ENCODE measurements at regions not wholly inside any gene's neighbourhood (a gene's known extent, or its start where the extent isn't known, plus 50 kb on each side); places are given as distances from the start of the nearest gene placed in this dataset.

DNA sequence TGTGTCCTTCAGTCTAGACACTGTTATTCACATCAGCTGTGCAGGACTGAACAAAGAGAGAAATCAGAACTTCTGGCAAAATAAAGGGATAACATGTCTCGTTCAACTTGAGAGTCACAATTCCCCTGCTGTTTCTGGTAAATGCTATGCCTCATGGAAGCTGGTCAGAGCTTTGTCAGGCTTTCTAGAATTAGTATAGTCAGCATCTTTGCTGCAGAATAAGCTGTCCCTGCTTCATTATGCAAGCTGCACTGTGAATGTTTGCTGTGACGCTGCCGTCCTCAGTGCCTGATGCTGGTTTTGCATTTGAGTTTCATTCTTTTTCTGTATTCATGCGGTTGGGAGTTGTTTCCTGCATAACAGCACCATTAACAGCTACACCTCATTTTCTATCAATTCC lies 96.4 kb upstream of the KCNJ6 start:
- Mint-ChIP-seq H3K9me3 (no peaks in the 10 kb centered on the region), H3K4me3 (no peak overlapping the region), H3K4me1 (ENCODE audit: low read depth) (no peaks in the 10 kb centered on the region), H3K27ac (no peak overlapping the region), H3K36me3 (ENCODE audit: low read depth) (no peaks in the 10 kb centered on the region), H3K27me3 (ENCODE audit: insufficient read depth) (no peaks in the 10 kb centered on the region)
- intact Hi-C loops (cut with micrococcal nuclease): no loop called here
- no peak for DNase-seq (ENCODE audit: low spot score)

DNA sequence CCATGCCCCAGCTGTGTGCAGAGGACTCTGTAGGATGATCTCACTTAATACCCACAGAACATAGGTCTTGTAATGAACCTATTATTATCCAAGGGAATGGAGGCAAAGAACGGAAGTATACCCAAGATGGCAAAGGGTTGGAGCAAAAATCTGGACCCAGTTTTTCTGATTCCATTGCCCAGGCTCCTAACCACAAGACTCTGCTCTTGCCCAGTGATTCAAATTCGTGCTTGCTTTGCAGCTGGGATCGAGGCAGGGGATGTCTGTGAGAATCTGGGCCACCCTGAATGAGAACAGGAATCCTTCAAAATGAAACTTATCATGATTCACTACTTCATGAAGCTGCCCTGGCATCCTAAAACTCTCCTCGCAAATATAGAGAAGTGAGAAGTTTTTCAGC lies 97.5 kb upstream of the KCNJ6 start:
- Mint-ChIP-seq H3K27me3 (ENCODE audit: insufficient read depth) (no peaks in the 10 kb centered on the region), H3K4me3 (no peak overlapping the region), H3K4me1 (ENCODE audit: low read depth) (no peaks in the 10 kb centered on the region), H3K27ac (no peak overlapping the region), H3K36me3 (ENCODE audit: low read depth) (no peaks in the 10 kb centered on the region), H3K9me3 (no peaks in the 10 kb centered on the region)
- intact Hi-C loops (cut with micrococcal nuclease): no loop called here
- no peak for DNase-seq (ENCODE audit: low spot score)

DNA sequence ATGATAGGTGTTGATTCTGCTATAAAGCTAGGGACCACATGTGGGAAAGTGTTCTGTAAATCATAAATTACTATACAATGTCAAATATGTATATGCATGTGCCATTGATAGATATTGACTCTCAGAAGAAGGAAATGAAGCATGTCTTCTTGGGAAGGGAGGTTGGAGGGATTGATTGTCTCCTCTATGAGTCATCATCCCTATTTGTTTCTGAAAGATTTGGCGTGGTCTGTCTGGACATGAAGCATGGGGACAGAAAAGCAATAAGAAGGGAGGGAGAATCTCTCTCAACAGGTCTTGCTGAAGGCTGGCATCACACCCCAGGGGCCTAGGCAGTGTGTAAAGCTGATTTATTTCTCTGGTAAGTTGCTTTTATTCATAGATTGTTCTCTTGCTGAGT lies 98.0 kb upstream of the KCNJ6 start:
- Mint-ChIP-seq H3K4me3 (no peak overlapping the region), H3K27me3 (ENCODE audit: insufficient read depth) (no peaks in the 10 kb centered on the region), H3K4me1 (ENCODE audit: low read depth) (no peaks in the 10 kb centered on the region), H3K27ac (no peak overlapping the region), H3K36me3 (ENCODE audit: low read depth) (no peaks in the 10 kb centered on the region), H3K9me3 (no peaks in the 10 kb centered on the region)
- intact Hi-C loops (cut with micrococcal nuclease): no loop called here
- no peak for DNase-seq (ENCODE audit: low spot score)

DNA sequence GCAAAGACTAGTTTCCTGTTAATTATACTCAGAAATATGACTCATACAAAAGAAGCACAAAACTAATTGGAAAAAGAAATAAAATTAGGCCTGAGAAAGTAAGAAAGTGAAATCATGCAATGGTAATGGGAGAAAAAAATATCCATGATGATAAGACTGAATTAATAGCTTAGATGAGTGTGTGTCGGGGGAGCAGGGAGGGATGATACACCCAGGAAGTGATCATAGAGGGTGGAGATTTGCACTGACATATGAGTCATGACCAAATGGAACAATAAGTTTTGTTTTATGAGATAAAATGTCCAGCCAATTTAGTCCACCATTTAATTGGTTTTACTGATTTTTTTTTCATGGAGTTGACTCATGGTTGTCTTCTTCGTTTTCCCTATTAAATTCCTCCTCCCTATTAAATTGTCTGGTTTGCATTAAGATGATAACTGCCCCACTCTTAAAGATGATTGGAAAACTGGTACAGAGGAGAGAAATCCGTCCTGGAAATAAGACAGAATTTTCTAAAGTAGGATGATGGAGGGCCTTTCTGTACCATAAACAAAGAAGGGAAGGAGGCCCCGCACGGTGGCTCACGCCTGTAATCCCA lies 111.7 kb upstream of the KCNJ6 start:
- Mint-ChIP-seq H3K4me3 (no peak overlapping the region), H3K27ac (no peak overlapping the region), H3K36me3 (ENCODE audit: low read depth) (no peaks in the 10 kb centered on the region), H3K27me3 (ENCODE audit: insufficient read depth) (peaks cover 3% of the 10 kb centered on the region), H3K4me1 (ENCODE audit: low read depth) (no peaks in the 10 kb centered on the region), H3K9me3 (no peaks in the 10 kb centered on the region)
- intact Hi-C loops (cut with micrococcal nuclease): no loop called here
- DNase-seq (ENCODE audit: low spot score): no peak

DNA sequence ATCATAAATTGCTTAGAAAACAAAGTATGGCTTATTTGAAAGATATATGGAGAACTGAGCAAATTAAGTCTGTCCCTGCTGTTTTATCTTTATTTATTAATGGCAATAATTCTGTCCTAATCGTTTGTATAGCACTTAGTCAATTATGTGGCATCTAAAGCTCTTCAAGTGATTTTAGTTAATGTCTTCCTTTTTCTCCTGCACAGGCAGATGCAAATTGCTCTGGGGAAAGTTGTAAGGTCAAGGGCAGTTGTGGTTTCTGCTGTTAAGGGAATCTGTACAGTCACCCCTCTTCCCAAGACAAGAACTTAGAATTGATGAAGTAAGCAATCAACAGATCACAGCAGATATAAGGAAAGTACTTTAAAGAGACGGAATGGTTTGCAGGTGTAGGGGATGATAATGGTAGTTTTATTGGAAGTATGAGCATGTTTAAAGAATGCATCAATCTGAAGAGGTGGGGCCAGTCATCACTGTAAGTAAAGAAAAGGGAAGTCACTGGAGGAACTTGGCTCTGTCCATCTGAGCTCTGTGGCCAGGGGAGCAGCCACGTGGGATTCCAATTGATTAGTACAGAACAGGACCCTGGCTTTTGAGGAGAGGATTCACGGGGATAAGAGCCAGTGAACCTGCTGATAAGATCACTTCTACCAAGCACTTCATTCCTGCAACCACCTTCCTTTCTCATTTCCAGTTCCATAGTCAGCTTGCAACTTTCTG lies 116.0 kb upstream of the KCNJ6 start:
- Mint-ChIP-seq H3K27ac (no peak overlapping the region), H3K9me3 (no peaks in the 10 kb centered on the region), H3K27me3 (ENCODE audit: insufficient read depth) (peaks cover 2% of the 10 kb centered on the region), H3K4me1 (ENCODE audit: low read depth) (no peaks in the 10 kb centered on the region), H3K4me3 (no peak overlapping the region), H3K36me3 (ENCODE audit: low read depth) (no peaks in the 10 kb centered on the region)
- intact Hi-C loops (cut with micrococcal nuclease): no loop called here
- DNase-seq (ENCODE audit: low spot score): no peak

DNA sequence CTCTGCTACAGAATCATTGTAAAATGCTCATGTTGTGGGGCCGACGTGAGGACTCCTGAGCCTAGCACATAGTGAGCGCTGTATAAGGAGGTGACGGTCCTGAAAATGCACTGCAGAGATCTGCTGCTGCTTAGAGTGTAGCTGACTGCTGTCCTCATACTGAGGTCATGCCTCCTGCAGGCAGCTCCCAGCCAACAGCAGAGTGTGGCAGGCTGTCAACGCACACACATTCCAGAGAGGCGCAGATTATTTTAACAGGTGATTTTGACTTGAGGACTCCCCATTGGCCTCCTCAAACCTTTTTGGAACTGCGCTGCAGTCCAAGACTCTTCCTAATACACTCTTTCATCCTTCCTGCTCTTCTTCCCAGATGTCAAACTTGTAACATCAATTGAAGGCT lies 119.8 kb upstream of the KCNJ6 start:
- intact Hi-C loops (cut with micrococcal nuclease): no loop called here

DNA sequence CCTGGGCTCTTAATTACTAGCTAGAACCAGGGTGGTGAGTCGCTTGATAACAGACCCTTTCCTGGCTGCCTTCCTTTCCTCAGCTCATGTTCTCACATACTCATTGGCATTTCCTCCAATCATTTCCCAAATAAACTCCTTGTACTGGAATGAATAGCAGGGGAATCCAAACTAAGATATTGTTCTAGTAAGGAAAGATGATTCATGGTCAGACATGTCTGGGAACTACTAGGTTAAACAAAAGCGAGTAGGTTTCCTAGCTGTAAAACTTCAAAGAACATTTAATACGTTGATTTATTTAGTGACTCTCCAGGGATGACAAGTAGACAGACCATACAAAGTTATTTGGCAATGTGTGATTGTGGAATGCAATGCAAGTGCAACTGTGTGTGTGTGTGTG lies 121.2 kb upstream of the KCNJ6 start:
- no peak overlapping the region for H3K4me3 Mint-ChIP-seq
- no peak overlapping the region for H3K27ac Mint-ChIP-seq
- H3K4me1 Mint-ChIP-seq (ENCODE audit: low read depth): no peaks in the 10 kb centered on the region
- H3K36me3 Mint-ChIP-seq (ENCODE audit: low read depth): no peaks in the 10 kb centered on the region
- H3K27me3 Mint-ChIP-seq (ENCODE audit: insufficient read depth): peaks cover 2% of the 10 kb centered on the region
- no peak for DNase-seq (ENCODE audit: low spot score)
- no peaks in the 10 kb centered on the region for H3K9me3 Mint-ChIP-seq
- intact Hi-C loops (cut with micrococcal nuclease): no loop called here

More for the DNA sequence above, 119.8 kb upstream of the KCNJ6 start:
- Mint-ChIP-seq H3K36me3 (ENCODE audit: low read depth) (no peaks in the 10 kb centered on the region), H3K4me1 (ENCODE audit: low read depth) (no peaks in the 10 kb centered on the region), H3K4me3 (no peak overlapping the region), H3K27ac (no peak overlapping the region), H3K9me3 (no peaks in the 10 kb centered on the region), H3K27me3 (ENCODE audit: insufficient read depth) (peaks cover 2% of the 10 kb centered on the region)
- no peak for DNase-seq (ENCODE audit: low spot score)

DNA sequence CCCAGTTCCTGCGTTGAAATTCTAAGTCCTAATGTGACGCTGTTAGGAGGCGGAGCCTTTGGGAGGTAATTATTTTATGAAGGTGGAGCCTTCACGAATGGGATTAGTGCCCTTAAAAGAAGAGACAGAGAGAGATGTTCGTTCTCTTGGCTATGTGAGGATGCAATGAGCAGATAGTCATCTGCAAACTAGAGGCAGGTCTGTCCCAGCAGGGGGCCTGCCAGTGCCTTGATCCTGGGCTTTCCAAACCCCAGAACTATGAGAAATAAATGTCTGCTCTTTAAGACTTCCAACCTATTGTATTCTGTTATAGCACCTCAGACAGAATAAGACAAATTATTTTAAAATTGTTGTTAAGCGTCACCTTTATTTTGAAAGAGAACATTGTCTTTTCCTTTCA lies 123.1 kb upstream of the KCNJ6 start:
- Mint-ChIP-seq H3K27me3 (ENCODE audit: insufficient read depth) (peaks cover 2% of the 10 kb centered on the region), H3K27ac (no peak overlapping the region), H3K4me1 (ENCODE audit: low read depth) (no peaks in the 10 kb centered on the region), H3K9me3 (no peaks in the 10 kb centered on the region), H3K36me3 (ENCODE audit: low read depth) (no peaks in the 10 kb centered on the region), H3K4me3 (no peak overlapping the region)
- intact Hi-C loops (cut with micrococcal nuclease): no loop called here
- DNase-seq (ENCODE audit: low spot score): no peak

DNA sequence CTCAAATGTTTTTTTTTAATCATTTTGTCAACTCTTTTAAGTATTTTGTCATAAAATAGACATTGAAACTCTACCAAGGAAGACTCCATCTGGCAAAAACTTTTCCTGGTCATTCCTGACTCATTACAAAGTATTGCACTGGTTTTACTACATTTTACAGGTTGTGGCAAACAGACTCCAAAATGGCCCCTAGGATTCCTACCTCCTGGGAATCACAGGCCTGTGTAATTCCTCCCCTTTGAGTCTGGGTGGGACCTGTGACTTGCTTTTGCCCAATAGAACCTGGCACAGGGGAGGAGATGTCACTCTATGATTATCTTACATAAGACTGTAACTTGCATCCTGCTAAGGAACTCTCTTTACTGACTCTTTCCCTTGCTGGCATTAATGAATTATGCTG lies 123.6 kb upstream of the KCNJ6 start:
- H3K9me3 Mint-ChIP-seq: no peaks in the 10 kb centered on the region
- no peak overlapping the region for H3K27ac Mint-ChIP-seq
- intact Hi-C loops (cut with micrococcal nuclease): no loop called here
- H3K36me3 Mint-ChIP-seq (ENCODE audit: low read depth): no peaks in the 10 kb centered on the region
- H3K4me3 Mint-ChIP-seq: no peak overlapping the region
- H3K27me3 Mint-ChIP-seq (ENCODE audit: insufficient read depth): peaks cover 2% of the 10 kb centered on the region
- H3K4me1 Mint-ChIP-seq (ENCODE audit: low read depth): no peaks in the 10 kb centered on the region
- DNase-seq (ENCODE audit: low spot score): no peak

DNA sequence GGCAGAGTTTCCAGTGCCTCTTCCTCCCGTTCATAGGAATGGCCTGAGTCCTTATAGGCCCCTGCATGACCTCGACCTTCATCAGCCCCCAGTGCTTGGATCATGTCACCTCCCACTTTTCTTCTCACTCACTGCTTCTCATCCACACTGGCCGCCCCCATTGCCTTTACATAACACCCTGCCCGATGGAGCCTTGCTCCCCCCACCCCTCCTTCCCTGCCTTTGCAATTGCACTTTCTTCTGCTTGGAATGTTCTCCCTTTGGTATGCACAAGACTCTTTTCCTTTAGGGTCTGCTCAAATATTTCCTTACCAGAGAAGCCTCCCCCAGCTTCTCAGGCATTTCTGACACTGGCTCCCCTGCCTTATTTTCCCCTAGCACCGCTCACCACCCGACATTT lies 125.2 kb upstream of the KCNJ6 start:
- Mint-ChIP-seq H3K27ac (no peak overlapping the region), H3K36me3 (ENCODE audit: low read depth) (no peaks in the 10 kb centered on the region), H3K4me1 (ENCODE audit: low read depth) (no peaks in the 10 kb centered on the region), H3K27me3 (ENCODE audit: insufficient read depth) (peaks cover 5% of the 10 kb centered on the region), H3K9me3 (no peaks in the 10 kb centered on the region), H3K4me3 (no peak overlapping the region)
- no peak for DNase-seq (ENCODE audit: low spot score)
- intact Hi-C loops (cut with micrococcal nuclease): no loop called here

DNA sequence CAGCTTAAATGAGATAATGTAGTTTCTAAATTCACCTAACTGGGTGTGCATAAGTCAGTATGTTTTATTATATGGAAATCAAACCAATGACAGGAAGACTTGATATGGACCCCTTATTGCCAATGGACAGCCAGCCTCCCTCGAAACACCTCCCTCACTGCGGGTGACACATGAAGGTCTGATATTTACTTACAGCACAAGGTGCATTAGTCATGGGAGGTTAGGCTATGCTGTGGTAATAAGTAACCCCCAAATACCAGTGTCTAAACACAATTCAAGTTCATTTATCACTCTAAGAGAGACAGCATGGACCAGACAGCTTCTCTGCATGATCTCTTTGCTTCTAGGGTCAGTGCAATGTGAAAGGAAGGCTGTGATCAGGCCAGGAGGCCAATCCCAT lies 126.0 kb upstream of the KCNJ6 start:
- H3K36me3 Mint-ChIP-seq (ENCODE audit: low read depth): no peaks in the 10 kb centered on the region
- H3K27me3 Mint-ChIP-seq (ENCODE audit: insufficient read depth): peaks cover 5% of the 10 kb centered on the region
- H3K9me3 Mint-ChIP-seq: no peaks in the 10 kb centered on the region
- intact Hi-C loops (cut with micrococcal nuclease): no loop called here
- H3K4me3 Mint-ChIP-seq: no peak overlapping the region
- DNase-seq (ENCODE audit: low spot score): no peak
- H3K27ac Mint-ChIP-seq: no peak overlapping the region
- H3K4me1 Mint-ChIP-seq (ENCODE audit: low read depth): no peaks in the 10 kb centered on the region

DNA sequence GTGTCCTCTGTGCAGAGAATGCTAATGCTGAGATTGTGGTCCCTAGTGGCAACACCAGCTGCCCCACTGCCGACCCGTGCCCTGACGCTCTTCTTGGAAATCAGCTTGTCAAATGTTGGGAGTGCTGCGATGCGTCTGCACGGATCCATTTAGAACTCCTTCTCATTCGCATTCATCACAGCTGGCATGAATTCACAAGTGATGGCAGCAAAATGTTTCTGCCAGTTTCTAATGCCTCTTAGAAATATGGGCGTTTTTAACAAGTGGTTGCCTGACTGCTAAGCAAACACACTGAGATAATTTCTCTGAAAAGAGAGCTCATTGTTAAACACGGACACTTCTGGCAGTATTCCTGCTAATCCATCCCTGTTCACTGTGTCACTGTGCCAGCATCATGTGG lies 131.9 kb upstream of the KCNJ6 start:
- no peaks in the 10 kb centered on the region for H3K4me1 Mint-ChIP-seq (ENCODE audit: low read depth)
- H3K36me3 Mint-ChIP-seq (ENCODE audit: low read depth): no peaks in the 10 kb centered on the region
- H3K9me3 Mint-ChIP-seq: no peaks in the 10 kb centered on the region
- H3K27me3 Mint-ChIP-seq (ENCODE audit: insufficient read depth): peaks cover 5% of the 10 kb centered on the region
- no peak for DNase-seq (ENCODE audit: low spot score)
- H3K4me3 Mint-ChIP-seq: no peak overlapping the region
- intact Hi-C loops (cut with micrococcal nuclease): no loop called here
- no peak overlapping the region for H3K27ac Mint-ChIP-seq

DNA sequence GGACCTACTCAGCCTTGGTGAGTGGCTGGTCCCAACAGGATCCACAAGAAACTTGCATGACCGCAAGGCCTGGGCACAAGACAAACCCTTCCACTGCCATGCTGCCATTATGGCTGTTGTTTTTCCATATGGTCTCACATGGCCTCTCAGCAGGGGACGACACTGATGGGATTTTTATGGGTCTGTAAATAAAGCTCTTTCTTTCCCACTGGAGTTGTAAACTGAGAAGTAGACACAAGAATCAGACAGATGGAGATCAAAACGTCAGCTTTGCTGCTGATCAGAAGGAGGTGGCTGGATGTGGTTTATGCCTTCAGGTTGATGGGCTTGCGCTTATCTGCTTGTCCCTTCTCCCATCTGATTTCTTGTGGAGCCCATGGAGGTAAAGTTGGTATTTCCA lies 138.1 kb upstream of the KCNJ6 start:
- Mint-ChIP-seq H3K36me3 (ENCODE audit: low read depth) (no peaks in the 10 kb centered on the region), H3K4me1 (ENCODE audit: low read depth) (no peaks in the 10 kb centered on the region), H3K27ac (no peak overlapping the region), H3K27me3 (ENCODE audit: insufficient read depth) (peaks cover 2% of the 10 kb centered on the region), H3K9me3 (peaks cover 4% of the 10 kb centered on the region), H3K4me3 (no peak overlapping the region)
- DNase-seq (ENCODE audit: low spot score): no peak
- intact Hi-C loops (cut with micrococcal nuclease): no loop called here

DNA sequence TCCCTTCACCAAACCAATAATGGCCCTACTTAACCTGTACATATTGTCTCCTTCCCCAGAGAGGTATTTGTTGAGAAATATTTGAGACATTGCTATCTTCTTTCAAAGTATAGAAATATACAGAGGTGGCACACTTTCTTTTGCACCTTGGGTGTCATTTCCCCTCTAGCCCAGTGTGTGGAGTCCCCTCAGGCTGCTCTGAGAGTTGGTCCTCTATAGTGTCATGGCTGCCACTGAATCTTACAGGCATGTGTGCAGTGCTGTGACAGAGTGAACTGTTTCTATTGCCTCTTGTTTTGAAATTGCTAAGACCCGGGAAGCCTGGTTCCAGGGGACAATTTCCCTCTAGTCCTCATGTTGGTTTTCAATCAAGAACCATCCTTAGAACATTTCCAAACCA lies 140.2 kb upstream of the KCNJ6 start:
- Mint-ChIP-seq H3K27me3 (ENCODE audit: insufficient read depth) (no peaks in the 10 kb centered on the region), H3K4me3 (no peak overlapping the region), H3K4me1 (ENCODE audit: low read depth) (no peaks in the 10 kb centered on the region), H3K36me3 (ENCODE audit: low read depth) (no peaks in the 10 kb centered on the region), H3K27ac (no peak overlapping the region), H3K9me3 (peaks cover 8% of the 10 kb centered on the region)
- DNase-seq (ENCODE audit: low spot score): no peak
- intact Hi-C loops (cut with micrococcal nuclease): no loop called here

All from activated T-helper 1 cell treated with anti-CD3 and anti-CD28 coated beads, Interleukin-12 subunit alpha, Interleukin-12 subunit beta, Interleukin-2, Interleukin-4 antibody, amounts not matched to agents 30 ng/mL and 10 ng/mL and 1 ng/mL, durations not matched to agents 14 hours and 24 hours and 36 hours (primary cell).